CD14-positive monocyte (primary cell): ENCODE measurements at regions not wholly inside any gene's neighbourhood (a gene's known extent, or its start where the extent isn't known, plus 50 kb on each side); places are given as distances from the start of the nearest gene placed in this dataset.

Experiments
- DNase-seq, 3 donors: peaks; one replicate each; pipeline ENCODE4 v3.0.0-alpha.2; 2011 to 2022
- H2AFZ ChIP-seq: 2 replicates; pipeline ENCODE4 v1.6.0; 2012; ENCODE audit warnings: mild to moderate bottlenecking, low read depth, low read length, inconsistent platforms; ENCODE audit not compliant: insufficient read depth, poor library complexity, severe bottlenecking
- H3K27ac ChIP-seq, 2 donors: 1 replicate in 1 of 2; 2 replicates in 1 of 2; pipeline ENCODE4 v1.5.1; 2012 to 2013; ENCODE audit warnings: low read length in 2 of 2, control low read depth in 1 of 2, inconsistent platforms in 1 of 2, low read depth in 1 of 2, mild to moderate bottlenecking in 1 of 2
- H3K27me3 ChIP-seq, 2 donors: one replicate each; pipeline versions ENCODE4 v1.6.0 to v1.6.1; 2011 to 2013; ENCODE audit warnings: low read length in 2 of 2; ENCODE audit not compliant: control insufficient read depth in 2 of 2, insufficient read depth in 2 of 2
- H3K36me3 ChIP-seq, 2 donors: replicated peaks in 1 of 2; 1 replicate in 1 of 2; 2 replicates in 1 of 2; pipeline versions ENCODE4 v1.5.1 to v1.6.1; 2012 to 2013; ENCODE audit warnings: low read length in 2 of 2, control low read depth in 1 of 2, inconsistent platforms in 1 of 2, mild to moderate bottlenecking in 1 of 2; ENCODE audit not compliant: insufficient read depth in 2 of 2, control insufficient read depth in 1 of 2
- H3K4me1 ChIP-seq, 2 donors: 1 replicate in 1 of 2; 2 replicates in 1 of 2; pipeline versions ENCODE4 v1.5.1 to v1.6.1; 2012 to 2013; ENCODE audit warnings: low read length in 2 of 2, control low read depth in 1 of 2, inconsistent platforms in 1 of 2, mild to moderate bottlenecking in 1 of 2, moderate library complexity in 1 of 2; ENCODE audit not compliant: insufficient read depth in 2 of 2, control insufficient read depth in 1 of 2
- H3K4me2 ChIP-seq: replicated peaks from 2 replicates; pipeline ENCODE3; 2012; ENCODE audit warnings: low read length, moderate library complexity, mild to moderate bottlenecking; ENCODE audit not compliant: poor library complexity, severe bottlenecking; ENCODE audit errors: extremely low read depth
- H3K4me3 ChIP-seq, 3 experiments: fragments of 200-600 bp in 1 of 3; sonication (generic) in 1 of 3; replicated peaks in 1 of 3; 1 replicate in 2 of 3; 2 replicates in 1 of 3; pipeline ENCODE4 v1.5.1; 2011 to 2013; ENCODE audit warnings: low read length in 3 of 3, mild to moderate bottlenecking in 3 of 3, control low read depth in 2 of 3, low read depth in 2 of 3, inconsistent platforms in 1 of 3, moderate library complexity in 1 of 3
- H3K79me2 ChIP-seq: 2 replicates; pipeline ENCODE4 v1.6.0; 2012; ENCODE audit warnings: mild to moderate bottlenecking, control low read depth, inconsistent platforms, low read length, moderate library complexity; ENCODE audit not compliant: insufficient read depth
- H3K9ac ChIP-seq: 2 replicates; pipeline ENCODE4 v1.6.0; 2017; ENCODE audit warnings: low read length, mild to moderate bottlenecking; ENCODE audit not compliant: insufficient read depth, poor library complexity, severe bottlenecking
- H3K9me3 ChIP-seq, 2 donors: replicated peaks in 1 of 2; 1 replicate in 1 of 2; 2 replicates in 1 of 2; pipeline versions ENCODE4 v1.5.1 to v1.6.1; 2012 to 2013; ENCODE audit warnings: low read length in 2 of 2, control low read depth in 1 of 2; ENCODE audit not compliant: control insufficient read depth in 1 of 2, insufficient read depth in 1 of 2
- H4K20me1 ChIP-seq: 2 replicates; pipeline ENCODE4 v1.6.0; 2012; ENCODE audit warnings: mild to moderate bottlenecking, low read length, control low read depth, moderate library complexity; ENCODE audit not compliant: insufficient read depth
- H3K27ac Mint-ChIP-seq, 7 donors: one replicate each; pipeline ENCODE4 v1.8.0; 2020; ENCODE audit warnings: mild to moderate bottlenecking in 7 of 7, mixed read lengths in 7 of 7, moderate library complexity in 6 of 7, inconsistent platforms in 2 of 7
- H3K27me3 Mint-ChIP-seq, 3 donors: one replicate each; pipeline ENCODE4 v1.8.0; 2021 to 2022; ENCODE audit warnings: low read depth in 3 of 3, mild to moderate bottlenecking in 3 of 3, mixed read lengths in 3 of 3, moderate library complexity in 3 of 3, inconsistent platforms in 1 of 3
- H3K36me3 Mint-ChIP-seq, 2 donors: one replicate each; pipeline ENCODE4 v1.8.0; 2020; ENCODE audit warnings: mixed read lengths in 2 of 2, inconsistent platforms in 1 of 2, mild to moderate bottlenecking in 1 of 2
- H3K4me1 Mint-ChIP-seq: one replicate; pipeline ENCODE4 v1.8.0; 2020; ENCODE audit warnings: mild to moderate bottlenecking, mixed read lengths
- H3K4me3 Mint-ChIP-seq, 2 donors: one replicate each; pipeline ENCODE4 v1.8.0; 2020; ENCODE audit warnings: mild to moderate bottlenecking in 2 of 2, mixed read lengths in 2 of 2, moderate library complexity in 1 of 2
- H3K9me3 Mint-ChIP-seq, 7 donors: one replicate each; pipeline ENCODE4 v1.8.0; 2020 to 2022; ENCODE audit warnings: mixed read lengths in 7 of 7, mild to moderate bottlenecking in 6 of 7, moderate library complexity in 6 of 7, inconsistent platforms in 2 of 7
- CTCF ChIP-seq: fragments of 200-600 bp; IDR thresholded peaks from one replicate; pipeline ENCODE4 v1.8.0; 2022; ENCODE audit warnings: antibody characterized with exemption, mild to moderate bottlenecking
- WGBS: methylation state at CpG from one replicate; pipeline ENCODE4 v1.1.5; 2013; ENCODE audit warnings: missing lambda C conversion rate; ENCODE audit not compliant: insufficient coverage; 5-methylcytosine and 5-hydroxymethylcytosine counted together
- intact Hi-C, 2 donors: fragments of 100-400 bp; cut with micrococcal nuclease; formaldehyde crosslinking; loops; one replicate each; pipeline versions ENCODE4 v1.15.0 to v1.15.1; 2023

- no CpG with 5 or more reads among the region's 1 CpG for WGBS
- H3K27me3 ChIP-seq = no peaks in the 10 kb centered on the region
- no peak overlapping the region for H3K4me2 ChIP-seq
- H3K9me3 ChIP-seq = peaks cover 7 to 9% of the 10 kb centered on the region in 2 donors
- Mint-ChIP-seq H3K4me3 (no peak overlapping the region), H3K9me3 (peaks cover 8 to 24% (median 13%) of the 10 kb centered on the region in 7 donors), H3K27ac (peak overlapping the region in 5 of 7 donors; percentile 61 to 94 (median 69)), H3K36me3 (peaks cover 4 to 6% of the 10 kb centered on the region in 2 donors), H3K27me3 (peaks cover 0 to 7% (median 2%) of the 10 kb centered on the region in 3 donors), H3K4me1 (peaks cover 25% of the 10 kb centered on the region)
- H3K27ac ChIP-seq = peak overlapping the region in 1 of 2 donors; percentile 72
- H2AFZ ChIP-seq = peak overlapping the region; percentile 2
- no peak for TF ChIP-seq CTCF
- peak in 2 of 3 donors; percentile 31 to 37 for DNase-seq
- intact Hi-C loops = loop anchor here in 1 of 2 donors (5.0 kb wide), 2 partner anchors 41 to 99 kb away; no protein-coding TSS in a partner anchor
- no peaks in the 10 kb centered on the region for H3K36me3 ChIP-seq
- H3K4me3 ChIP-seq = no peak overlapping the region
- no peaks in the 10 kb centered on the region for H3K79me2 ChIP-seq
- no peak overlapping the region for H3K9ac ChIP-seq
- H3K4me1 ChIP-seq = peaks cover 12 to 16% of the 10 kb centered on the region in 2 donors
- H4K20me1 ChIP-seq = no peaks in the 10 kb centered on the region
Observed at GRCh38 chr5:17356551-17356950, 139.1 kb downstream of the BASP1 start.

- H3K9me3 ChIP-seq = peaks cover 7 to 9% of the 10 kb centered on the region in 2 donors
Observed at GRCh38 chr5:17357504-17357903, 140.1 kb downstream of the BASP1 start.

More at GRCh38 chr5:17357504-17357903, 140.1 kb downstream of the BASP1 start:
- H3K9me3 Mint-ChIP-seq = peaks cover 8 to 24% (median 13%) of the 10 kb centered on the region in 7 donors
- Histone ChIP-seq H3K27ac (no peak overlapping the region), H3K9ac (no peak overlapping the region), H3K4me1 (peaks cover 12 to 16% of the 10 kb centered on the region in 2 donors), H2AFZ (no peak overlapping the region), H3K4me2 (no peak overlapping the region), H3K27me3 (no peaks in the 10 kb centered on the region), H3K4me3 (no peak overlapping the region), H4K20me1 (no peaks in the 10 kb centered on the region), H3K36me3 (no peaks in the 10 kb centered on the region), H3K79me2 (no peaks in the 10 kb centered on the region)
- peaks cover 22% of the 10 kb centered on the region for H3K4me1 Mint-ChIP-seq
- no peak overlapping the region for H3K27ac Mint-ChIP-seq
- intact Hi-C loops = loop anchor here in 1 of 2 donors (5.0 kb wide), 2 partner anchors 40 to 100 kb away; no protein-coding TSS in a partner anchor
- WGBS = no CpG with 5 or more reads among the region's 3 CpGs
- H3K4me3 Mint-ChIP-seq = no peak overlapping the region
- no peak for DNase-seq
- peaks cover 0 to 7% (median 2%) of the 10 kb centered on the region in 3 donors for H3K27me3 Mint-ChIP-seq
- TF ChIP-seq CTCF = no peak
- peaks cover 4 to 6% of the 10 kb centered on the region in 2 donors for H3K36me3 Mint-ChIP-seq
